HG02852 (cell line): ENCODE measurements at regions not wholly inside any gene's neighbourhood (a gene's known extent, or its start where the extent isn't known, plus 50 kb on each side); places are given as distances from the start of the nearest gene placed in this dataset.
"Not testable (repeated sequence)": the region's sequence is repeated elsewhere in the genome, so short reads cannot be mapped to it uniquely, and the experiment has no call there.

Experiments
- ATAC-seq: cut with Tn5 transposase; IDR thresholded peaks from one replicate; pipeline ENCODE4 v1.9.1; 2021; ENCODE audit warnings: mild to moderate bottlenecking, moderate library complexity; ENCODE audit not compliant: unreplicated experiment

- no peak for ATAC-seq
These were observed 52.8 kb upstream of the ADGRE5 start for GRCh38 chr19:14328406-14328805.

GRCh38 chr19:14327061-14327460 is 54.2 kb upstream of the ADGRE5 start:
- not testable (repeated sequence) for ATAC-seq

GRCh38 chr19:14325863-14326262 is 55.4 kb upstream of the ADGRE5 start:
- no peak for ATAC-seq

GRCh38 chr19:14325134-14325533 is 56.1 kb upstream of the ADGRE5 start:
- ATAC-seq, result no peak

GRCh38 chr19:14322889-14323463 is 58.3 kb upstream of the ADGRE5 start:
- ATAC-seq, result no peak

- no peak for ATAC-seq
These were observed 61.0 kb upstream of the ADGRE5 start for GRCh38 chr19:14320253-14320652.

- not testable (repeated sequence) for ATAC-seq
These were observed 61.5 kb upstream of the ADGRE5 start for GRCh38 chr19:14319720-14320119.

GRCh38 chr19:14318873-14319272 is 62.4 kb upstream of the ADGRE5 start:
- ATAC-seq, result no peak

GRCh38 chr19:14317157-14317556 is 64.1 kb upstream of the ADGRE5 start:
- no peak for ATAC-seq

- no peak for ATAC-seq
These were observed 65.8 kb upstream of the ADGRE5 start for GRCh38 chr19:14315433-14315832.

- ATAC-seq, result no peak
These were observed 71.2 kb upstream of the ADGRE5 start for GRCh38 chr19:14310055-14310454.

GRCh38 chr19:14305706-14306105 is 75.5 kb upstream of the ADGRE5 start:
- no peak for ATAC-seq

GRCh38 chr19:14301150-14301549 is 80.1 kb upstream of the ADGRE5 start:
- ATAC-seq, result no peak

GRCh38 chr19:14300303-14300702 is 80.9 kb upstream of the ADGRE5 start:
- ATAC-seq, result no peak

GRCh38 chr19:14299224-14299827 is 81.9 kb upstream of the ADGRE5 start:
- not testable (repeated sequence) for ATAC-seq

GRCh38 chr19:14297883-14298576 is 83.2 kb upstream of the ADGRE5 start:
- ATAC-seq, result not testable (repeated sequence)

GRCh38 chr19:14294974-14295373 is 86.3 kb upstream of the ADGRE5 start:
- not testable (repeated sequence) for ATAC-seq

GRCh38 chr19:14293816-14294170 is 87.5 kb upstream of the ADGRE5 start:
- not testable (repeated sequence) for ATAC-seq

GRCh38 chr19:14293101-14293815 is 87.3 kb upstream of the ADGRL1 start:
- not testable (repeated sequence) for ATAC-seq

GRCh38 chr19:14289810-14290209 is 83.8 kb upstream of the ADGRL1 start:
- not testable (repeated sequence) for ATAC-seq

- ATAC-seq, result not testable (repeated sequence)
These were observed 81.9 kb upstream of the ADGRL1 start for GRCh38 chr19:14287837-14288236.

GRCh38 chr19:14286594-14286993 is 80.6 kb upstream of the ADGRL1 start:
- not testable (repeated sequence) for ATAC-seq
